A172 (cell line): ENCODE measurements at regions not wholly inside any gene's neighbourhood (a gene's known extent, or its start where the extent isn't known, plus 50 kb on each side); places are given as distances from the start of the nearest gene placed in this dataset.

Experiments
- DNase-seq: peaks from one replicate; pipeline ENCODE4 v3.0.0-alpha.2; 2015; ENCODE audit warnings: low spot score

- no peak for DNase-seq
Measured at GRCh38 chr13:80036845-80037504, 304.0 kb downstream of the SPRY2 start.

- DNase-seq = no peak
Measured at GRCh38 chr13:80035096-80035495, 305.8 kb downstream of the SPRY2 start.

DNA sequence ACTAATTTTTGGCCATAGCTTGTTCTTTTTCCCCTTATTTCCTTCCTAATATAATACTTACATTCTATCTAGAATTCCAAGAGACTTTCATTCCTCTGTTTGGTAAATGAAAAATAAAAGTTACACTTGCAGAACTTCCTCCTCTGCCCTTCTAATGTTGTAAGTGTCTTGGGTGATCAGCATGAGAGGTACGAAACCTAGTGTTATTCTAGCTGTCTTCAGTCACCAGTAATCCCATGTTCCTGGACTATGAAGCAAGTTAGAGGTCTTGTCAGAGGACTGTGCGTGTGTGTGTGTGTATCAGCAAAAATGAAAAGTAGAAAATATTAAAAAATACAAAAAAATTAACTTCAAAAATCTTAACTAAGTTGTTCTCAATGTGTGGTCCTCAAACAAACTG lies 307.0 kb downstream of the SPRY2 start:
- no peak for DNase-seq

GRCh38 chr13:80033286-80033685 lies 307.6 kb downstream of the SPRY2 start:
- DNase-seq = peak; percentile 54

DNA sequence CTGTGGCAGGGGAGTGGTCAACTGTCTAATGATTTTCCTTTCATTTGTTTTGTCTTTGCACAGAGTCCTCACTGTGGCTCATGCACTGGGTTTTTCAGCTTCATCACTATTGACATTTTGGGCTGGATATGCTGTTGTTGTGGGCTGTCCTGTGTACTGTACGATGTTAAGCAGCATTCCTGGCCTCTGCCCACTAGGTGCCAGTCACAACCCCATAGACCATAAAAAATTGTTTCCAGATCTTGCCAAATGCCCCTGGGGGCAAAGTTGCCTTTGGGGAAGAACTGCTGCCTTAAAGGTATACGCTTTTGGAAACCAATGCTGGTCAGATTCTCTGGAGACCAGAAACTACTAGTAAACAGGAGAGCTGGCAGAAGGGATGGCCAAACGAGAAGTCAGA lies 310.4 kb downstream of the SPRY2 start:
- peak; percentile 68 for DNase-seq

DNA sequence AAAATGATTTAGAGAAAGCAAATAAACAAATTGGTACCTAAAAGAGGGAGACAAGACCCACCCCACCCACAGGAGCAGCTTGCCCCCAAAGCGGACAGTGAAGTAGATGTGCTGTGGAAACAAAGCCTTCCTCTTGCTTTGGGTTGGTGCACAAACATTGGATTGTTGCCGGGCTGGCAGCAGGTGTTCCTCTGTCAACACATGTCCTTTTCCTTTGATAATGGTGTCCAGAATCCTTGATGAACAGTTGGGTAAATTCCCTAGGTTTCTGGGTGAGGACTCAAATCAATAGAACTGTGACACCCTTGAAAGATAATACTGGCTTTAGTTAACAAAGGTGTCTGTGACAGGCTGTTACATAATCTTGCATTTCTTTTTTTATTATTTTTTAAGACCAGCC lies 311.8 kb downstream of the SPRY2 start:
- DNase-seq = no peak

- DNase-seq = no peak
Measured at GRCh38 chr13:80022146-80022545, 318.8 kb downstream of the SPRY2 start.

- peak; percentile 63 for DNase-seq
Measured at GRCh38 chr13:80012251-80012650, 328.7 kb downstream of the SPRY2 start.

DNA sequence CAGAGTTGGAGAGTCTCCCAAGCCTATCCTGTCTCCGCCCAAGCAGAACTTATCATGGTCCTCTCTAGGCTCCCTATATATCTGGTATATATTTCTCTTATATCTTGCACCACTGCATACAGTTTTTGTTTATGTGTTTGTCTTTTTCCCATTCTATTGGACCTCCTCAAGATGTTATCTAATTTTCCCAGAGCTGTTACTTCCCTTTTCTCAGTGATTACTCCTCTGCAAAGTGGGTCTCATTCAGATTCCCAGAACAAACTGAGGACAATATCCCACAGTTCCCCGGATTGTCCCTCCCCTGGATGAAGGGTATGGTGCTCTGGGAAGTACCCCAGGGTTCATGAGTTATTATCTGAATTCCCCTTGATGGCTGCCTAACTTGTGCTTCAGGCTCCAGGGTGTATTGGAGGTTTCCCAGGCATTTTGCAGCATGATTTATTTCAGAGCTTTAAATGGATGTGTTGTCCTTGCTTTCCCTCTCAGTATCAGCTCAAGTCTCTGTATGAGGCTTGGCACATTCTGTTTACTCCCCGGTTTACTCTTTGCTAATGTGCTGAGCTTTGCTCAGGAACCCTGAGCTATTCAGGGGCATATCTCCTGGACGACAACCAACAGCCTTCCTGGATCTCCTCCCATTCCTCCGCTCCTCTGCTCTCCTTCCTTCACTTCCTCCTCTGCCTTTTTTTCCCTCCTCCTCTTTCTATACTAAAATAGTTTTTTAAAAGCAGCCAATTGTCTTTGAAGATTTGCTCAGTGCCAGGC lies 329.3 kb downstream of the SPRY2 start:
- peak; percentile 55 for DNase-seq

DNA sequence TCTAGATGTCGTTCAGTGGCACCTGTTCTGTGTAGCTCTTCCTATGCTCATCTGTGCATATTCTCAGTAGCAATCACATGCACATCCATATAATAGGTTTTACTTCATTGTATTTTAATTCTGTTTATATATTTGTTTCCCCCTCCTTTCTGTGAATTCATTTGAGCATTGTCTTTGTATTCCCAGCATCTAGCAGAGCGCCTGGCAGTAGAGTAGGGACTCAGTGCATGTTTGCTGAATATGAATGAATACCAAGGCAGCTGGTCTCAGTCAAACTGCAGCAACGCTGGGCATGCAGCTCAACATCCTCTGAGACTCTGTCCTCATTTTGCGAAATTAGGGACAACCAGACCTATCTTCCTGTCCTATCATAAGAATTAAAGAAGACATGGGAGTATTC lies 330.1 kb downstream of the SPRY2 start:
- no peak for DNase-seq

DNA sequence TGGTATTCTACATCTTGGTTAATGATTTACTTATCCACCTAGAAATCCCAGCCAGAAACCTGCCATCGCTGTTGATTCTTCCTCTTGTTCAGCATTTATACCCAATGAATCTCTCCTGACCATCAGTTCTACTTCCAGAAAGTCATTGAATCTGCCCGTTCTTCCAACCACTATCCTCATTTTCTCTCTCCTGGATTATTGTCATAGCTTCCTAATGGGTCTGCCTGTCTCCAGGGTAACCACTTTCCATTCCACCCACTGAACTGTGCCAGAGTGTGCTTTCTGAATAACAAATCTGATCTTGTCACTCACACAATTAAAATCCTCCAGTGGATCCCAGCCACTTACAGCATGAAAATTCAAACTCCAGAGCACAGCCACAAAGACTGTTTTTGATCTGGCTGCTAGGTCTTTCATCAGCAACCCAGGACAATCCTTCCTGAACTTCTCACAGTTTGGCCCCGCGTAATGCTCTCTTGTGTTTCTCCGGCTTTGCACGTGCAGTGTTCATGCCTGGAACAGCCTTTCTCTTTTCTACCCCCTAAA lies 330.6 kb downstream of the SPRY2 start:
- DNase-seq = no peak

DNA sequence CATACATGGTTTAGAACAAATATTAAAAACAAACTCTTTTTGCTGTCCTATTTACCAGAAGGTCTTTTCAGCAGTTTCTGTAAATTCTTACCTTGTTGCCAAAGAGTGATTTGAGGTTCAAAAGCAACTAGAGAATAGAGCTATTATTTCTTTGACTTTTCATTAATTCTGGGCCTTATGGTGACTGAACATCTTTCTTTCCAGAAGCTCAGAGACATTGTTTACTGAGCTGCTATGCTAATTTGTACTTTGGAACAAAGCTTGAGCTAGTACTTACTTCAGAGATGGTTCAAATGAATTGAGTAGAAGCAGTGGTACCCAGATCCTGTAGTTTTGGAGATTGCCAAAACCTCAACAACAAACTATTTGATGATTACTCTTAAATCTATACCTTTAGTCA lies 331.2 kb downstream of the SPRY2 start:
- no peak for DNase-seq

- DNase-seq = no peak
Measured at GRCh38 chr13:80006940-80007339, 334.0 kb downstream of the SPRY2 start.

DNA sequence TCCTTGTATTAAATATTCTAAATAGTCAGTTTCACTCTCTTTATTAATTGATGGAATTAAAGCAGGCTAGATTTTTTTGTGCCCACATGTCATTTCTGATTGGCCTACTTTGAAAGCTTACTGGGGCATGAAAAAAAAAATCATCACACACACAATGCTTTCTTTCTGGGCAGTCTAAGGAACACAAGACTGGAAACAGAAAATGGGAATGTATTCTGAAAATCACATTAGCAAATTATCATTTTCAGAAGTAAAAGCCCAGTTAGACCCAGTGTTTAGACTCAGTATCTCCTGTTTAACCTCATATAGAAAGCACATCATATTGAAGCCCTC lies 339.4 kb downstream of the SPRY2 start:
- DNase-seq = no peak

- DNase-seq = no peak
Measured at GRCh38 chr13:80000684-80001509, 340.0 kb downstream of the SPRY2 start.

DNA sequence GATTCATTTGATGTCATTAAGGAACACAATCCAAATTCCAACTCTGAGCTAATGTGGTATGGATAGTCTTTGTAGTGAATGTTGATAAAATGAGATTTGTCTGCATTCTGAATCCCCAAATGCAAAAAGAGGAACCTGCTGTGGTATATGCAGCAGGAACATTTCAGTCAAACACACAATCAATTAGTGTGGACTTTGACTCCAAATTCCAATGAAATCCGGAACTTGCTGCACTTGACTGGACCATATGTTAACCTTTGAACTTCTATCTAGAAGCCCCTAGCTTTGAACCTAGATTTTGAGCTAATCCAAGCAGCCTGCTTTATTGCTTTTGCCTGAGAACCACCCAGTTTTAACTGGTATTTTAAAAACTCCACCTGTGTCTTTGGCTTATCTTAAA lies 341.3 kb downstream of the SPRY2 start:
- no peak for DNase-seq

DNA sequence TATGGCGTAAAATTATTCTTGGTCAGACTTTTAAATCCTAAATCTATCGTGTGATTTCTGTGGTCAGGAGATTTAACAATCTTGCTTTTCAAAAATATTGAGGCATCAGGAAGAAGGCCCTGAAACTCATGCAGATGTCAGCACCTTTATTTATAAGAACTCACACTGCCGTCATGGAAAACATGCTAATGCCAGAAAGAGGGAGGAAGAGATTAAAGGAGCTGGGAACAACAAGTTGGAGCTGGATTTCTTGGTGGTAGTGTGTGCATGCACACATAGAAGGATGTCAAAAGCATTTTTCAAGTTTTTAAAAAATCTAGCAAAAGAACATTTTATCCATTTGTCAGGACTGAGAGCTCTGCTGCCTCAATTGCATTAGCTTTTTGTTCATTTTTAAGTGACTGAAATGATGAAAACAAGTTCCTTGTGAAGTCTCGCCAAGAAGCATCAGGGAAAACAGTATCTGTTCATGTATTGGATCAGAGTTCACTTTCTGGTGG lies 342.5 kb downstream of the SPRY2 start:
- no peak for DNase-seq

- no peak for DNase-seq
Measured at GRCh38 chr13:79997244-79997643, 343.7 kb downstream of the SPRY2 start.

DNA sequence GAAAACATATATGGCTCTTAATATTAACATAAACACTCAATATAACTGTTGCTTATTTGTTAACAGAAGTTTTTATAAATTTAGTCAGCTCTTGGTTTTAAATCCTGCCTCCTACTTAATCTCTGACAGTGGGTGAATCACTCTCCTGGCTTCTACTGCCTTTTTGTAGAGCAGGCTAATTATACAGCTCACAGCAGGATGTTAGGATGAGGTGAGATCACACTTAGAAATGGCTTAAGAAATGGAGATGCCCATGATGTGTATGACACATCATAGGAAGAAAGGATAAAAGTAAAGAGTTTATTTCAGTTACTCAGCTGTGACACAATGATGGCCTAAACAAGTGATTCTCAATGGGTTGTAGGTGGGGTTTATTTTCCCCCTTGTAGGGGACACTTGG lies 345.6 kb downstream of the SPRY2 start:
- peak; percentile 92 for DNase-seq

DNA sequence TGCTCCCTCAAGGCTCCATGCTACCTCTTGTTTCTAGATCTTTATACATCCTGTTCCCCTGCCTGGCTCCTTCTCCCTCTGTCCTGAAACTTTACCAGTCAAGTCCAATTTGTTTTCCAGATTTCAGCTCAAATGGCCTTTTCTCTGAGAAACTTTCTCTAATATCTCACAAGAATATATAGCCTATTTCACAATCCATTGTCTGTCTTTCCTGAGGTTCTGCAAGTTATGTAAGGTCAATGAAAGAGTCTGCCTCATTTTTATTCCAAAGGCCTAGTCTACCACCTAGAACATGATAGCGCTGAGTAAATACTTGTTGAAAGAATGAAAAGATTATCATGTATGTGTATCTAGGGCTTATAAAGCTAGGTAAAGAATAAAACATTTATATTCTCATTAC lies 348.8 kb downstream of the SPRY2 start:
- no peak for DNase-seq

GRCh38 chr13:79990048-79990447 lies 350.9 kb downstream of the SPRY2 start:
- no peak for DNase-seq

DNA sequence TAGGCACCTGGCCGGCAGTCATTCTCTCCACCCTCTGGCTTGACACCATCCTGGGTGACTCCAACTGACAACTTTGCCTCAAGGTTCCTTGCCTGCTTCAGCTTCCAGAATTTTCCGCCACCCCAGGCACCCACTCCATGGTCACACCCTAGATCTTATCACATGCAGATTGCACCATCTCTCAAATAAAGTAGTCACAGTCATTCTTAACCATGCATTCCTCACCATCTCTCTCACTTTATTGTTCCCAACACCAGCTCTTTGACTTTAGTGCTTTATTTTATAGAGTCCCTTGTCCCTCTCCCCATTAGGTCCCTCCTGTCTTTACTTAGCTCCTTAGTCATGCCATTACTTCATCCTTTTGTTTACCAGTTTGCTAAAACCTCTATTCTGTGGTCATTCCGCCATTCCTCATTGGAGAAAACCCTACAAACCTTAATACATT lies 351.7 kb downstream of the SPRY2 start:
- peak; percentile 46 for DNase-seq
